Body of pancreas (tissue), 4 donors: ENCODE measurements at regions not wholly inside any gene's neighbourhood (a gene's known extent, or its start where the extent isn't known, plus 50 kb on each side); places are given as distances from the start of the nearest gene placed in this dataset.

Source experiments
- POLR2A ChIP-seq, 3 donors: fragments of 450-650 bp; IDR thresholded peaks; one replicate each; pipeline ENCODE4 v1.6.1; 2016; ENCODE audit warnings: antibody characterized with exemption in 3 of 3, mild to moderate bottlenecking in 2 of 3
- TF ChIP-seq, protein P1 (sequence below), 7 experiments: fragments of 450-650 bp in 4 of 7; fragments of 200-600 bp in 3 of 7; sonication (generic) in 3 of 7; IDR thresholded peaks; one replicate each; pipeline ENCODE4 v1.5.1; 2016 to 2019; ENCODE audit warnings: antibody characterized with exemption in 7 of 7

DNA sequence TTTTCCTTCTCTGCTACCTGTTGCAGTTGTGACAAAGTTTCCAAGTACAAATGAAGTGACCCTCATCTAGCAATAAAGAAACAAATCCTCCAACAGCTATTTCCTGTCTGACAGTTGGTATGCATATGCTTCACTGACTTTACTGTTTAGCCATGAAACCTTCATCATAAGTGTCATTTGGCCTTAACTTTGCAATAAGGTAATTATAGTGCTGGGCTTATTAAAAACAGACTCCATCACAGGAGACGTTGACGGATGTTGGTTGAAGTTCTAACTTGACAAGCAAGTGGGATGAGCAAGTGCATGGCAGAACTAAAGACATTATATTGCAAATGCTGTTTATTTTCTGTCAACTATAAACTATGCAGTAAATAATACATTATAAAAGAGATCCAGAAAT, 425.2 kb downstream of the RPS29 start:
- no peak for TF ChIP-seq POLR2A (IDR thresholded peaks at IDR 0.05)
- TF ChIP-seq, protein P1, sequence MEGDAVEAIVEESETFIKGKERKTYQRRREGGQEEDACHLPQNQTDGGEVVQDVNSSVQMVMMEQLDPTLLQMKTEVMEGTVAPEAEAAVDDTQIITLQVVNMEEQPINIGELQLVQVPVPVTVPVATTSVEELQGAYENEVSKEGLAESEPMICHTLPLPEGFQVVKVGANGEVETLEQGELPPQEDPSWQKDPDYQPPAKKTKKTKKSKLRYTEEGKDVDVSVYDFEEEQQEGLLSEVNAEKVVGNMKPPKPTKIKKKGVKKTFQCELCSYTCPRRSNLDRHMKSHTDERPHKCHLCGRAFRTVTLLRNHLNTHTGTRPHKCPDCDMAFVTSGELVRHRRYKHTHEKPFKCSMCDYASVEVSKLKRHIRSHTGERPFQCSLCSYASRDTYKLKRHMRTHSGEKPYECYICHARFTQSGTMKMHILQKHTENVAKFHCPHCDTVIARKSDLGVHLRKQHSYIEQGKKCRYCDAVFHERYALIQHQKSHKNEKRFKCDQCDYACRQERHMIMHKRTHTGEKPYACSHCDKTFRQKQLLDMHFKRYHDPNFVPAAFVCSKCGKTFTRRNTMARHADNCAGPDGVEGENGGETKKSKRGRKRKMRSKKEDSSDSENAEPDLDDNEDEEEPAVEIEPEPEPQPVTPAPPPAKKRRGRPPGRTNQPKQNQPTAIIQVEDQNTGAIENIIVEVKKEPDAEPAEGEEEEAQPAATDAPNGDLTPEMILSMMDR (IDR thresholded peaks at IDR 0.05) = no peak
